GM12864 (cell line): ENCODE measurements at regions not wholly inside any gene's neighbourhood (a gene's known extent, or its start where the extent isn't known, plus 50 kb on each side); places are given as distances from the start of the nearest gene placed in this dataset.

Source experiments
- DNase-seq: peaks from one replicate; pipeline ENCODE4 v3.0.0-alpha.2; 2011; ENCODE audit warnings: low read depth
- H3K4me3 ChIP-seq: 2 replicates; pipeline ENCODE4 v1.5.1; 2011; ENCODE audit warnings: mild to moderate bottlenecking, low read depth, low read length, control low read depth
- CTCF ChIP-seq: IDR thresholded peaks from 2 replicates; pipeline ENCODE4 v1.5.1; 2011; ENCODE audit warnings: low read depth, mild to moderate bottlenecking, moderate library complexity, low read length, control low read depth, inconsistent platforms; ENCODE audit errors: missing control alignments

GRCh38 chr13:31067416-31068118 is 94.1 kb downstream of the HSPH1 start:
- no peak for DNase-seq
- H3K4me3 ChIP-seq = no peak overlapping the region

GRCh38 chr13:31064636-31065035 is 97.1 kb downstream of the HSPH1 start:
- no peak overlapping the region for H3K4me3 ChIP-seq
- no peak for DNase-seq
- no peak for TF ChIP-seq CTCF

More at GRCh38 chr13:31067416-31068118, 94.1 kb downstream of the HSPH1 start:
- no peak for TF ChIP-seq CTCF

GRCh38 chr13:31063772-31064171 is 97.9 kb downstream of the HSPH1 start:
- TF ChIP-seq CTCF = no peak
- no peak overlapping the region for H3K4me3 ChIP-seq

GRCh38 chr13:31060655-31061054 is 101.0 kb downstream of the HSPH1 start:
- no peak overlapping the region for H3K4me3 ChIP-seq
- no peak for DNase-seq

More at GRCh38 chr13:31063772-31064171, 97.9 kb downstream of the HSPH1 start:
- DNase-seq = no peak

GRCh38 chr13:31060220-31060619 is 101.5 kb downstream of the HSPH1 start:
- TF ChIP-seq CTCF = no peak
- no peak overlapping the region for H3K4me3 ChIP-seq
- DNase-seq = no peak

More at GRCh38 chr13:31060655-31061054, 101.0 kb downstream of the HSPH1 start:
- TF ChIP-seq CTCF = no peak

- DNase-seq = no peak
- no peak overlapping the region for H3K4me3 ChIP-seq
- no peak for TF ChIP-seq CTCF
Observed at GRCh38 chr13:31057403-31058033, 104.2 kb downstream of the HSPH1 start.
